Loucy (cell line): ENCODE measurements at regions not wholly inside any gene's neighbourhood (a gene's known extent, or its start where the extent isn't known, plus 50 kb on each side); places are given as distances from the start of the nearest gene placed in this dataset.

Source experiments
- H2AFZ ChIP-seq: fragments of 200-600 bp; sonication (generic); 2 replicates; pipeline ENCODE4 v1.6.0; 2016; ENCODE audit warnings: antibody characterized with exemption, mild to moderate bottlenecking, low read length, moderate library complexity
- H3F3A ChIP-seq: fragments of 200-600 bp; 2 replicates; pipeline ENCODE4 v1.6.0; 2016; ENCODE audit warnings: antibody characterized with exemption, low read depth, mild to moderate bottlenecking
- H3K27me3 ChIP-seq: fragments of 200-600 bp; sonication (generic); 2 replicates; pipeline ENCODE4 v1.6.1; 2014; ENCODE audit warnings: low read length, mild to moderate bottlenecking; ENCODE audit not compliant: insufficient read depth, poor library complexity, severe bottlenecking
- H3K36me3 ChIP-seq: fragments of 200-600 bp; sonication (generic); 2 replicates; pipeline ENCODE4 v1.6.1; 2016; ENCODE audit warnings: low read length; ENCODE audit not compliant: insufficient read depth
- H3K4me1 ChIP-seq: fragments of 200-600 bp; sonication (generic); 2 replicates; pipeline ENCODE4 v1.5.1; 2014; ENCODE audit warnings: low read length, mild to moderate bottlenecking; ENCODE audit not compliant: insufficient read depth, poor library complexity, severe bottlenecking
- H3K4me2 ChIP-seq: fragments of 200-600 bp; sonication (generic); 2 replicates; pipeline ENCODE4 v1.6.0; 2014; ENCODE audit warnings: antibody characterized with exemption, low read length, low read depth, mild to moderate bottlenecking; ENCODE audit not compliant: poor library complexity, severe bottlenecking
- H3K4me3 ChIP-seq: fragments of 200-600 bp; sonication (generic); 2 replicates; pipeline ENCODE4 v1.5.1; 2014; ENCODE audit warnings: low read length, mild to moderate bottlenecking, mixed read lengths; ENCODE audit not compliant: poor library complexity, severe bottlenecking
- H3K79me2 ChIP-seq: fragments of 200-600 bp; sonication (generic); 2 replicates; pipeline ENCODE4 v1.6.1; 2014; ENCODE audit warnings: low read length; ENCODE audit not compliant: insufficient read depth
- H3K9ac ChIP-seq: fragments of 200-600 bp; sonication (generic); 2 replicates; pipeline ENCODE4 v1.6.0; 2014; ENCODE audit warnings: mild to moderate bottlenecking, low read depth, low read length, moderate library complexity; ENCODE audit not compliant: poor library complexity, severe bottlenecking
- H3K9me2 ChIP-seq: fragments of 200-600 bp; sonication (generic); replicated peaks from 2 replicates; pipeline ENCODE4 v1.6.1; 2016; ENCODE audit warnings: low read depth, low read length, mixed read lengths
- H3K9me3 ChIP-seq: fragments of 200-600 bp; sonication (generic); 2 replicates; pipeline ENCODE4 v1.6.1; 2014; ENCODE audit warnings: mild to moderate bottlenecking, antibody characterized with exemption, low read length, low read depth; ENCODE audit not compliant: insufficient read depth
- H4K20me1 ChIP-seq: fragments of 200-600 bp; sonication (generic); 2 replicates; pipeline ENCODE4 v1.6.0; 2014; ENCODE audit warnings: antibody characterized with exemption, low read length, mild to moderate bottlenecking; ENCODE audit not compliant: insufficient read depth, poor library complexity, severe bottlenecking
- EZH2phosphoT487 ChIP-seq: fragments of 200-600 bp; IDR thresholded peaks from 2 replicates; pipeline ENCODE4 v1.6.1; 2018; ENCODE audit warnings: antibody characterized with exemption, mild to moderate bottlenecking, moderate library complexity, borderline replicate concordance
- TF ChIP-seq, protein P1 (sequence below): fragments of 200-600 bp; sonication (generic); conservative IDR thresholded peaks from 2 replicates; pipeline ENCODE4 v1.5.1; 2014; ENCODE audit warnings: mild to moderate bottlenecking, antibody characterized with exemption, low read length

GRCh38 chr6:115276881-115277565 lies 783.7 kb downstream of the FRK start:
- Histone ChIP-seq H3K9me3 (no peaks in the 10 kb centered on the region), H3K4me2 (no peak overlapping the region), H3F3A (no peaks in the 10 kb centered on the region), H3K27me3 (no peaks in the 10 kb centered on the region), H3K4me1 (no peaks in the 10 kb centered on the region), H3K9ac (no peak overlapping the region), H2AFZ (no peak overlapping the region), H3K4me3 (no peak overlapping the region), H3K9me2 (no peaks in the 10 kb centered on the region), H3K36me3 (no peaks in the 10 kb centered on the region), H3K79me2 (no peaks in the 10 kb centered on the region), H4K20me1 (no peaks in the 10 kb centered on the region)
- no peak for TF ChIP-seq EZH2phosphoT487
- TF ChIP-seq, protein P1, sequence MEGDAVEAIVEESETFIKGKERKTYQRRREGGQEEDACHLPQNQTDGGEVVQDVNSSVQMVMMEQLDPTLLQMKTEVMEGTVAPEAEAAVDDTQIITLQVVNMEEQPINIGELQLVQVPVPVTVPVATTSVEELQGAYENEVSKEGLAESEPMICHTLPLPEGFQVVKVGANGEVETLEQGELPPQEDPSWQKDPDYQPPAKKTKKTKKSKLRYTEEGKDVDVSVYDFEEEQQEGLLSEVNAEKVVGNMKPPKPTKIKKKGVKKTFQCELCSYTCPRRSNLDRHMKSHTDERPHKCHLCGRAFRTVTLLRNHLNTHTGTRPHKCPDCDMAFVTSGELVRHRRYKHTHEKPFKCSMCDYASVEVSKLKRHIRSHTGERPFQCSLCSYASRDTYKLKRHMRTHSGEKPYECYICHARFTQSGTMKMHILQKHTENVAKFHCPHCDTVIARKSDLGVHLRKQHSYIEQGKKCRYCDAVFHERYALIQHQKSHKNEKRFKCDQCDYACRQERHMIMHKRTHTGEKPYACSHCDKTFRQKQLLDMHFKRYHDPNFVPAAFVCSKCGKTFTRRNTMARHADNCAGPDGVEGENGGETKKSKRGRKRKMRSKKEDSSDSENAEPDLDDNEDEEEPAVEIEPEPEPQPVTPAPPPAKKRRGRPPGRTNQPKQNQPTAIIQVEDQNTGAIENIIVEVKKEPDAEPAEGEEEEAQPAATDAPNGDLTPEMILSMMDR: no peak

DNA sequence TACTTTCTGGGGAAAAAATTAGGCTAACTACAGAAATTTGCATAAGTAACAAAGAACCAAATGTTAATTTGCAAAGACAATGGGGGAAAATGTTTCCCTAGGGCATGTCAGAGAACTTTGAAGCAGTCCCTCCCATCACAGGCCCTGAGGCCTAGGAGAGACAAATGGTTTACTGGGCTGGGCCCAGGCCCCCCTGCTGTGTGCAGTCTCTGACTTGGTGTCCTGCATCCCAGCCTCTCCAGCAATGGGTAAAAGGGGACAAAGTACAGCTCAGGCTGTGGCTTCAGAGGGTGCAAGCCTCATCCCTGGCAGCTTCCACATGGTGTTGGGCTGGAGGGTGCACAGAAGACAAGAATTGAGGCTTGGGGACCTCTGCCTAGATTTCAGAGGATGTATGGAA lies 788.4 kb downstream of the FRK start:
- Histone ChIP-seq H3K4me2 (no peak overlapping the region), H2AFZ (no peak overlapping the region), H3K4me3 (no peak overlapping the region), H3K79me2 (no peaks in the 10 kb centered on the region), H3K9me2 (no peaks in the 10 kb centered on the region), H3K9ac (no peak overlapping the region), H3K4me1 (no peaks in the 10 kb centered on the region), H3F3A (no peaks in the 10 kb centered on the region), H3K27me3 (no peaks in the 10 kb centered on the region), H4K20me1 (no peaks in the 10 kb centered on the region), H3K36me3 (no peaks in the 10 kb centered on the region), H3K9me3 (no peaks in the 10 kb centered on the region)
- TF ChIP-seq EZH2phosphoT487: no peak
- TF ChIP-seq, protein P1: no peak

DNA sequence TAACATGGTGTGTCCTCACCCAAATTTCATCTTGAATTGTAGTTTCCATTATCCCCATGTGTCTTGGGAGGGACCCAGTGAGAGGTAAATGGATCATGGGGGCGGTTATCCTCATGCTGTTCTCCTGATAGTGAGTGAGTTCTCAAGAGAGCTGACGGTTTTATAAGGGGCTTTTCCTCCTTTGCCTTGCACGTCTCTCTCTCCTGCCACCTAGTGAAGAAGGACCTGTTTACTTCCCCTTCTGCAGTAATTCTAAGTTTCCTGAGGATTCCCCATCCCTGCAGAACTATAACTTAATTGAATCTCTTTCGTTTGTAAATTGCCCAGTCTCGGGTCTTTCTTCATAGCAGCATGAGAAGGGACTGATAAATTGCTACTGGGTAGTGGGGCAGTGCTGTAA lies 789.3 kb downstream of the FRK start:
- H3F3A ChIP-seq: no peaks in the 10 kb centered on the region
- H2AFZ ChIP-seq: no peak overlapping the region
- no peaks in the 10 kb centered on the region for H4K20me1 ChIP-seq

GRCh38 chr6:115270953-115271352 lies 789.7 kb downstream of the FRK start:
- H3F3A ChIP-seq: no peaks in the 10 kb centered on the region
- no peaks in the 10 kb centered on the region for H4K20me1 ChIP-seq
- H2AFZ ChIP-seq: no peak overlapping the region
- no peaks in the 10 kb centered on the region for H3K4me1 ChIP-seq
- no peak overlapping the region for H3K4me2 ChIP-seq
- H3K9me3 ChIP-seq: peaks cover 3% of the 10 kb centered on the region; the same call in 1 of the 2 replicates
- no peaks in the 10 kb centered on the region for H3K27me3 ChIP-seq
- no peaks in the 10 kb centered on the region for H3K79me2 ChIP-seq
- TF ChIP-seq EZH2phosphoT487: no peak
- TF ChIP-seq, protein P1: no peak
- H3K9ac ChIP-seq: no peak overlapping the region
- H3K9me2 ChIP-seq: no peaks in the 10 kb centered on the region
- no peaks in the 10 kb centered on the region for H3K36me3 ChIP-seq
- no peak overlapping the region for H3K4me3 ChIP-seq

More for the DNA sequence above, 789.3 kb downstream of the FRK start:
- Histone ChIP-seq H3K9me2 (no peaks in the 10 kb centered on the region), H3K9ac (no peak overlapping the region), H3K4me3 (no peak overlapping the region), H3K27me3 (no peaks in the 10 kb centered on the region), H3K4me1 (no peaks in the 10 kb centered on the region), H3K79me2 (no peaks in the 10 kb centered on the region), H3K9me3 (peaks cover 3% of the 10 kb centered on the region; the same call in 1 of the 2 replicates), H3K36me3 (no peaks in the 10 kb centered on the region), H3K4me2 (no peak overlapping the region)
- no peak for TF ChIP-seq EZH2phosphoT487
